ENCODE measurements at regions not wholly inside any gene's neighbourhood (a gene's known extent, or its start where the extent isn't known, plus 50 kb on each side); places are given as distances from the start of the nearest gene placed in this dataset.
"Not testable (repeated sequence)": the region's sequence is repeated elsewhere in the genome, so short reads cannot be mapped to it uniquely, and the experiment has no call there.

- DNase-seq = no peak
These were observed 113.3 kb upstream of the SPATA31D4 start for GRCh38 chr9:81814794-81815464.

DNA sequence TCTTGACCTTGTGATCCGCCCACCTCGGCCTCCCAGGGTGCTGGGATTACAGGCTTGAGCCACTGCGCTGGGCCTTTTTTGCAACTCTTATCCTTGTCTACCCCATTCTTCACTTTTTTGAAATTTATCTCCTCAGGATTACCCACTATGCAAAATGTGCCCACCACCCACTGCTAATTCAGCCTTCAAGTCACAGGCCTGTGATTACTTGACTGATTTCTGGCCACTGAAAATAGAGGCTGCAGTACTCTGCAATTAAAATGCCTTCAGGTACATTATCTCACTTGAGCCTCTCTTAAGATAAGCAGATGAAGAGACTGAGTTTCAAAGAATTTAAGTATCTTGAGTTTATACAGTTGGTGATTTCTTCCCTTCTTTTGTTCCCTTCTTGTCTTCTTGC lies 112.4 kb upstream of the SPATA31D4 start:
- DNase-seq = no peak

DNA sequence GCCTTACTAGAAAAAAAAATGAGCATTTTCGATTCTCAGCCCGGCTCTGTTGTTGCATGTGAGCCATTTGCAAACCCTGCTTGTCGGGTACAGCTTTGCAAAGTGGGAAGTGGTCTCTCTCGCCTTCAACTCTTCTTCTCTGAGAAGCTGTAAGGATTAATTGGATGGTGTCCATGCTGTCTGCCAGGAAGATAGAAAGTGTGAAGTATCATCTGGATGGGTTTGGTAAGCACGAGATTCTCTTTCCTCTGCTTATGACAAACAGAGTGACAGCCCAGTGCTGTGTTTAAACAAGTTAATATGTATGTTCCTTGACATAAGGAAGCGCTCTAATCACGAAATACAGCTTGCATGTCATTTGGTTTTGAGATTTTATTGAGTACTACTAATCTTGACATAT lies 109.1 kb upstream of the SPATA31D4 start:
- DNase-seq = no peak

DNA sequence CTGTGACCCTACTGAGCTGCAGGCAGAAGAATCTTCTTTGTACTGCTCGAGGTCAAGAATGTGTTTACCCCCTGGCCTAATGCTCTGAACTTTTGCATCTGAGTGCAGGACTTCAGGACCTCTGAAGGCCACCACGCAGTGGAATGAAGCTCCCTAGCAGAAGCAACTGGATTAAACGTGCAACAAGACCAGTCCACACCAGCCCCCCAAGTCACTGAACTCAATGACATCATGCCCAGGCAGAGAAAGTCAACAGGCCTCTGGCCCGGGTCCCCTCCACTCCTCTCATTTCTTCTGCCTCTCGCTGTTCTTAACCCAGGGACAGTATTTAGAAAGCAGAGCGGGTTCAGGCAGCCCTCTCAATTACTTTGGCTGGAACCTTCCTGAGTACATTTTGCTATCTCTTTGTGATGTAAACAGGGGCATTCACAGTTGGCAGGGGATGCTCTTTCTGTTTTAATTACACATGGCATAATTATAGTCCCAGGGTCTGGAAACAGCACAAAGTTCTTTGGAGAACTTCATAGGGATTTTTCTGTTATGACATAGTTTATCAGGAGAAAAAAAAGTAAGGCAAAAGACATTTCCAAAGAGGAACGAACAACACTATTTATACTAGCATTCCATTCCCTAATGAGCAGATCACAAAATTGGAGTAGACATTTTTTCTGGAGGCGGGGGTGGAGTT lies 108.2 kb upstream of the SPATA31D4 start:
- DNase-seq = no peak

GRCh38 chr9:81822301-81822865 lies 105.8 kb upstream of the SPATA31D4 start:
- no peak for DNase-seq

GRCh38 chr9:81822967-81823366 lies 105.3 kb upstream of the SPATA31D4 start:
- no peak for DNase-seq

GRCh38 chr9:81823672-81824554 lies 104.3 kb upstream of the SPATA31D4 start:
- DNase-seq = no peak

GRCh38 chr9:81824802-81825730 lies 103.2 kb upstream of the SPATA31D4 start:
- DNase-seq = no peak

DNA sequence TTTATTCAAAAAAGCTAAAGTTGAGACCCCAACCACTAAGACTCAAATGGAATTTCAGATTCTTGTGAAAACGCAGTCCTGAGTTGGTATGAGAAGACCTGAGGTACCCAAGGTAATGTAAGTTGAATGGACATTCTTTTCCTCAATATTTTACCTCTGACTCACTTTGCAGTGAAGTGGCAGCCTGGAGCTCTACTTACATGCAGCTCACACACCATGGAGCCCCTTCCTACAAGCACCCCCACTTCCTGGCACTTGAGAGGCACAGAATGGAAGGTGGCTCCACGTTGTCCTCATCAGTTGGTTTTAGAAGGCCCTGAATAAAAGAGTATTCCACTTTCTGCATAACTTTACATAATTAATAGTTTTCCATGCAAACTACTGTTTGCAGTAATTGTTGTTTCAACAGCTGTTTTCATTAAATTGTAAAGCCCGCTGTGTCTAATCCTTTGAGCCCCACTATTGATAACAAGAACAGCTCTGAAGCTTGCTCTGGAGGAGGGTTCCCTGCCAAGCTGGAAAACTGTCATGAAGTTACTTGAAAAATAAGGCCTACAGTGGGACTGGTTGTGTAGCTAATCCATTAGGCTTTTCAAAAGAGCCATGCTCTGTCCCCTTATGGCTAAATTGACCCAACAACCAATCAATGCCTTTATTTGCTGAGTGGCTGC lies 102.2 kb upstream of the SPATA31D4 start:
- DNase-seq = no peak

- DNase-seq = no peak
These were observed 101.7 kb upstream of the SPATA31D4 start for GRCh38 chr9:81826517-81826906.

- DNase-seq = no peak
These were observed 100.5 kb upstream of the SPATA31D4 start for GRCh38 chr9:81827616-81828296.

DNA sequence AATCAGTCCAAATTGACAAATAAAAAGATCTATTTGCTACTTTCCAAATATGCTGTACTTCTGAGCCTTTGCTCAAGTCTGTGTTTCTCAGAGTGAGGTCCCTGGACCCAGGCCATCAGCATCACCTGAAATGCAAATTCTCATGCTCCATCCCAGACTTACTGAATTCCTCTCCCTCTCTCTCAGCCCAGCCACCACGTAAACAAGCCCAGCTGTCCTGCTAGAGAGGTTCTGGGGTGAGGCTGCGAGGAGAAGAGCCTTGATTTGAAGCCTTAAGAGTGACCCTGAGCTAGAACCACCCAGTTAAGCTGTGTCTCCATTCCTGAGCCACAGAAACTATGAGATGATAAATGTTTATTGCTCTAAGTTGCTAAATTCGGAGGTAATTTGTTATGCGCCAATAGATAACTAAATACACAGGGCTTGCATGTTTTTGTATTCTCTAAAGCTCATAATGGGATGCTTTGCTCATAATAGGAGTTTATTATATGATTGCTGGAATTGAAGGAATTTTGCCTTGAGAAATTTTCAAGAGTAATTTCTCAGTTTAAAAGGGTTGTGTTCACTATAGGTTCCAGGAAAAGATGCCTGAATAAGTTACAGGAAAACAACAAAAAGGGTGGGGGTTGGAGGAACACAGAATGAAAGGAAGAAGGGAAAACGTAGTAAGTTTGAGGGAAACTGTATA lies 98.9 kb upstream of the SPATA31D4 start:
- no peak for DNase-seq

DNA sequence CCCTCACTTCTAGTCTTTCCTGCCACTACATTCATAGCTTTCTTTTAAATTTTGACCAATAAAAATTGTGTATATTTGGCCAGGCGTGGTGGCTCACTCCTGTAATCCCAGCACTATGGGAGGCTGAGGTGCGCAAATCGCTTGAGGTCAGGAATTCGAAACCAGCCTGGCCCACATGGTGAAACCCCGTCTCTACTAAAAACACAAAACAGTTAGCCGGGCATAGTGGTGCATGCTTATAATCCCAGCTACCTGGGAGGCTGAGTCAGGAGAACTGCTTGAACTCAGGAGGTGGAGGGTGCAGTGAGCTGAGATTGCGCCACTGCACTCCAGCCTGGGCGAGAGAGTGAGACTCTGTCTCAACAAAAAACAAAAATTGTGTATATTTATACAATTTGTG lies 97.8 kb upstream of the SPATA31D4 start:
- DNase-seq = not testable (repeated sequence)

DNA sequence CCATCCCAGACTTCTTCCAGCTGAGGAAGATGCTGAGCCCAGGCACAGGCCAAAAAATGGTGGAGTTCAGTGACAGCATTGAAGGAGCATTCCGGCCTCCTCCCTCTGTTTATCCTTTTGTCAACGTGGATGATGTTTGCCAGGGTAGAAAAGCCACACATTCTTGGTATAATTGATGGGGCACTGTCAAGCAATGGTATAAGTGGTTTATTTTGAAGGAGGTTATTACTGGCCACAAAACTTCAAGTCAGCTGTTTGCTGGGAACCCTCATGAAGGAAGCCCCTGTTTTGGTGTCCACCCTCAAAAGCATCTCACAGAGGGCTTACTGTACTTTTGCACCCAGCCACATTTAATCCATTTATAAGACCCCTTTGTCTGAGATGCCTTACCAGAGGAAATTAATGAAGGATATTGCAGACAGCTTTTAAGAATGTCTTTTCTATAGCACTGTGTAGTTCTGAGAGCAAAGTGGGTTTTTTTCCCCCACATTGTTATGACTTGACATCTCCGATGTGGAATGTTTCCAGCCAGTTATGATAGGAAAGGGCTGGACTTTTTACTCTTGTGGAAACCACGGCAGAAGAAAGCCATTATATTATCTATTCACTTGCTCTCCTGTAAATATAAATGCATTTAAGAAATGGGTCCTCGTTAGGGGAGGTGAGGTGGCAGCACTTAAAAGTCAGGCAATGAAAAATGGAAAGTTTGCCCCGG lies 95.5 kb upstream of the SPATA31D4 start:
- DNase-seq = no peak

DNA sequence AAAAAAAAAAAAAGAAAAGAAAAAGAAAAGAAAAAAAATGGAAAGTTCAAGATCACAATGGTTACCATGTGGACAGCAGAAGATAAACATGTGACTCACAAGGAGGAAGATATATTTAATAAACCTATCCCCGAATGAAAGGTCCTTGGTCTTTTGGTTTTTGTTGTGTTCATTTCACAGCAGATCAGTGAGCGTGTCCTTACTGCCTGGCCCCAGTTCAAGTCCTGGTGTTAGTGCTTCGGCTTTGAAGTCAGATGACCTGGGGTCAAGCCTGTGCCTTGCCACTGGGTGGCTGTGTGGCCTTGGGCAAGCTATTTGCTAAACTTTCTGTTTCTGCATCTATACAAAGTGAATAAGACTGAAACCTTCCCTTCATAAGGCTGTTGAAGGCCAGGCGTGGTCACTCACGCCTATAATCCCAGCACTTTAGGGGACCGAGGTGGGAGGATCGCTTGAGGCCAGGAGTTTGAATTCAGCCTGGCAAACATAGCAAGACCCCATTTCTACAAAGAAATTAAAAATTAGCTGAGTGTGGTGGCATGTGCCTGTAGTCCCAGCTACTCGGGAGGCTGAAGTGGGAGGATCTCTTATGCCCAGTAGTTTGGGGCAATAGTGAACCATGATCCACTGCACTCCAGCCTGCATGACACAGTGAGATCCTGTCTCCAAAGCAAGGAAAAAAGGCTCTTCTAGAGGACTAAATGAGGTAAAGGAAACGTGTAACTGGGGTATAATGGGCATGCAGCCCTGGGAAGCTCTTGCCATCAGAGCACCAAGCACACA lies 94.5 kb upstream of the SPATA31D4 start:
- DNase-seq = no peak

- DNase-seq = no peak
These were observed 86.9 kb upstream of the SPATA31D4 start for GRCh38 chr9:81841333-81841732.

DNA sequence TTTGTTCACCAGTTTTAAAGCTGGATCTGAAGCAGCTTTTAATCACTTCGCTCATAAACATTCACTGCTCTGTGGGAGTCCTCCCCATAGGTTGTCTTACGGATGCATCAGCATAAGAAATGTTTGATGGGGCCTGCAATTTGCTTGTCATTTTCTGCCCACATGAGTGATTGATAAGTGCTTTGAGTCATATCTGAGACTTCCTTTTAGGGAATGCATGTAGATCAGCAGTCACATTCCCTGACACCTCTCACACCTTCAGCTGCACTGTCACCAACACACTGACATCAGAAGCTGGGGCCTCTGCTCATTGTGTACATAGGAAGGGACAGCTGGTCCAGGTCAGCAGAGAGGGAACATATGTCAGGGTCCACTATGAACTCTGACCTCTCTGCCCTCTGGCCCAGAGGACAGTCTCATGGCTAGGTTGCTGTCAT lies 84.1 kb upstream of the SPATA31D4 start:
- DNase-seq = no peak

DNA sequence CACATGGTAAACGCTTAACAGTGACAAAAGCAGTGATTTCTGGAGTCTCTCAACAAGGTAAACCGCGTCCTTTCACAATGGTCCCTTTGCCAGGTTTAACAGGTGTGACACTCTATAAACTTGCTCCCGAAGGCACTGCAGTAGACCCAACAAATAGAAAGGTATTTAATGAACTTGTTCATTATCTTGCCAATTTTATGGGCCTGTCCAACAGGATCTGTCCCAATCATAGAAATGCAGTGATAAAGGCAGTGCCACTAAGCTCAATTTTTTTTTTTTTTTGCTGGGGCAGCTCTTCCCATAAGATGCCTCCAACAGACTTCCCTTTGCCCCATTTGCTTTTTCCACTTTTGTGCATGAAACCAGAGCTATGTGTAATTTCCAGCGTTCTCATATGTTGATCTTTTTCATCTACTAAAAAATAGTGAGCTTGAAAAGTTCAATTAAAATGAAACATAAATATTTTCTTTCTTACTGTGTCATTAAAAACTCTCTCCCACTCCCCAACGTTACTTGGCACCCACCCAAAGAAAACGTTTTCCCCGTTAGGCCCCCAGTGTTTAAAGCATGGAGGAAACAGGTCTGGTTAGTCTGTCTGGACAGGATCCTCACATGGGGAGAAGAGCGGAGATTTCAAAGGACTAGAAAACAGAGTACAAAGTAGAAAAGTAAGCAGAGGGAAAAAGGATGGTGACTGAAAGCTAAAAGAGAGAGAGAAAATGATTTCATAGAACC lies 80.9 kb upstream of the SPATA31D4 start:
- DNase-seq = no peak

All from hematopoietic multipotent progenitor cell treated with erythropoietin and hydrocortisone succinate and interleukin-3 and kit ligand, for 8 days (in vitro differentiated cells).